Suprapubic skin (tissue), 3 donors: ENCODE measurements at regions not wholly inside any gene's neighbourhood (a gene's known extent, or its start where the extent isn't known, plus 50 kb on each side); places are given as distances from the start of the nearest gene placed in this dataset.

ENCODE experiments used
- EP300 ChIP-seq: sonication (generic); formaldehyde crosslinking; IDR thresholded peaks from one replicate; pipeline ENCODE4 v1.6.1; 2017; ENCODE audit warnings: antibody characterized with exemption
- POLR2A ChIP-seq, 2 donors: fragments of 450-650 bp; IDR thresholded peaks; one replicate each; pipeline ENCODE4 v1.6.1; 2017; ENCODE audit warnings: antibody characterized with exemption in 2 of 2, mild to moderate bottlenecking in 2 of 2, moderate library complexity in 2 of 2
- TF ChIP-seq, protein P1 (sequence below), 2 donors: fragments of 200-600 bp in 1 of 2; fragments of 450-650 bp in 1 of 2; sonication (generic) in 1 of 2; IDR thresholded peaks; one replicate each; pipeline ENCODE4 v1.5.1; 2016 to 2019; ENCODE audit warnings: antibody characterized with exemption in 2 of 2, mild to moderate bottlenecking in 1 of 2, moderate library complexity in 1 of 2

DNA sequence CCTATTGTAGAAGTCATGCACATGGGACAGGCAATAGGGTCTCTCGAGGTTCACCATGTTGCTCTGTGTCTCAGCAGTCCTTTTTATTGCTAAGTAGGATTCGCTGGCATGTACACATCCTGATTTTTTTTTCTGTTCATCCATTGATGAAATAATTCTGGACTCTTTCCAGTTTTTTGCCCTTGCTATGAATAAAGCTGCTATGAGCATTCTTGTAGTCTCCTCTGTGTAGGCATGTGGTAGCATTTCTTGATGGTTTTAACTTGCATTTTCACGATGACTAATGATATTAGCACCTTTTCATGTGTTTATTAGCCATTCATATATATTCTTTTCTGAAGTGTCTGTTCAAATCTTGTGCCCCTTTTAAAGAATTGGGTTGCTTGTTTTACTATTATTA, 65.8 kb upstream of the EDAR start:
- TF ChIP-seq, protein P1, sequence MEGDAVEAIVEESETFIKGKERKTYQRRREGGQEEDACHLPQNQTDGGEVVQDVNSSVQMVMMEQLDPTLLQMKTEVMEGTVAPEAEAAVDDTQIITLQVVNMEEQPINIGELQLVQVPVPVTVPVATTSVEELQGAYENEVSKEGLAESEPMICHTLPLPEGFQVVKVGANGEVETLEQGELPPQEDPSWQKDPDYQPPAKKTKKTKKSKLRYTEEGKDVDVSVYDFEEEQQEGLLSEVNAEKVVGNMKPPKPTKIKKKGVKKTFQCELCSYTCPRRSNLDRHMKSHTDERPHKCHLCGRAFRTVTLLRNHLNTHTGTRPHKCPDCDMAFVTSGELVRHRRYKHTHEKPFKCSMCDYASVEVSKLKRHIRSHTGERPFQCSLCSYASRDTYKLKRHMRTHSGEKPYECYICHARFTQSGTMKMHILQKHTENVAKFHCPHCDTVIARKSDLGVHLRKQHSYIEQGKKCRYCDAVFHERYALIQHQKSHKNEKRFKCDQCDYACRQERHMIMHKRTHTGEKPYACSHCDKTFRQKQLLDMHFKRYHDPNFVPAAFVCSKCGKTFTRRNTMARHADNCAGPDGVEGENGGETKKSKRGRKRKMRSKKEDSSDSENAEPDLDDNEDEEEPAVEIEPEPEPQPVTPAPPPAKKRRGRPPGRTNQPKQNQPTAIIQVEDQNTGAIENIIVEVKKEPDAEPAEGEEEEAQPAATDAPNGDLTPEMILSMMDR (IDR thresholded peaks at IDR 0.05): no peak
- no peak for TF ChIP-seq POLR2A (IDR thresholded peaks at IDR 0.05)
- TF ChIP-seq EP300: no peak
